SK-N-SH (cell line): ENCODE measurements at regions not wholly inside any gene's neighbourhood (a gene's known extent, or its start where the extent isn't known, plus 50 kb on each side); places are given as distances from the start of the nearest gene placed in this dataset.

Source experiments
- CTCF ChIP-seq: fragments of 200-600 bp; sonication (generic); IDR thresholded peaks from 2 replicates; pipeline ENCODE4 v1.6.1; 2017; ENCODE audit warnings: antibody characterized with exemption, mild to moderate bottlenecking, moderate library complexity
- FOXM1 ChIP-seq: IDR thresholded peaks from 2 replicates; pipeline ENCODE4 v1.4.0; 2012; ENCODE audit warnings: low read depth, mild to moderate bottlenecking
- PBX3 ChIP-seq: IDR thresholded peaks from 2 replicates; pipeline ENCODE4; 2012
- RXRA ChIP-seq: IDR thresholded peaks from 2 replicates; pipeline ENCODE4 v1.4.0; 2012; ENCODE audit warnings: low read depth, mild to moderate bottlenecking, borderline replicate concordance
- TCF12 ChIP-seq: IDR thresholded peaks from 2 replicates; pipeline ENCODE4 v1.4.0; 2012

- no peak for TF ChIP-seq CTCF
- TF ChIP-seq TCF12, result no peak
- TF ChIP-seq RXRA, result no peak
- TF ChIP-seq PBX3, result no peak
- no peak for TF ChIP-seq FOXM1
Measured at GRCh38 chr3:34724916-34725499, 914.3 kb upstream of the ARPP21 start.
